COR-L47 (cell line): ENCODE measurements at regions not wholly inside any gene's neighbourhood (a gene's known extent, or its start where the extent isn't known, plus 50 kb on each side); places are given as distances from the start of the nearest gene placed in this dataset.

ENCODE experiments used
- DNase-seq: peaks from one replicate; lab custom pipeline; 2025; lab: John Stamatoyannopoulos, UW

GRCh38 chr10:58970160-58970915, 206.1 kb upstream of the PHYHIPL start:
- no peak for DNase-seq

GRCh38 chr10:58971211-58971610, 205.2 kb upstream of the PHYHIPL start:
- DNase-seq: no peak

- no peak for DNase-seq
Measured at GRCh38 chr10:58971796-58972491, 204.5 kb upstream of the PHYHIPL start.

DNA sequence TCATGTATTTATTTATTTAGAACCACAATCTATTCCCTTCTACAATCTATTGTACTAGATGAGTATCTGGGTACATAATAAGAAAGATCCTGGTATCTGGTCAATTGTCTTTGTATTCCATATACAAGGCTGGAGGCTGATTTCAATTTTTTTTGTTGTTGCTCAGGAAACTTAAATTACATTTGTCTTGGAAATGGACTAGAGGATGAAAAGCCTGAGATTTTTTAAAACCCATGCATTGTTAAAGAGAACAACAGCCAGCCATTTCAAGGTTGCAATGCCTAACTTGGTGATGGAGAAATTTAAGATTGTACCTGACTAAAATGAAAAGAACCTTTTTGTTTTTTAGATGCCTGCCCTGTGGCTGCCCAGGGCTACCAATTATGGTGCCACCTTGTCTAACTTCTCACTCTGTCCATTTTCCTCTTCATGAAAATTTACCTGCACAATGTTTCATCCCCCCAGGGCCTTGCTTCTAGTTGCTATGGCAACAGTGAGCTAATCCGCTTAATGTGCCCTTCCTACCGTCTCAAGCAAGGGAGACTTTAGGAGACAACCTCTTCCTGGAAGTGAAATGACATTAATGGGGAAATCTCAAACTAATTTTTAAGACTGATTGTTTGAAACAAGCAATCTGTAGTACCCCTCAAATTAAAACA, 203.7 kb upstream of the PHYHIPL start:
- peak; percentile 57 for DNase-seq

- no peak for DNase-seq
Measured at GRCh38 chr10:58973235-58973595, 203.2 kb upstream of the PHYHIPL start.

DNA sequence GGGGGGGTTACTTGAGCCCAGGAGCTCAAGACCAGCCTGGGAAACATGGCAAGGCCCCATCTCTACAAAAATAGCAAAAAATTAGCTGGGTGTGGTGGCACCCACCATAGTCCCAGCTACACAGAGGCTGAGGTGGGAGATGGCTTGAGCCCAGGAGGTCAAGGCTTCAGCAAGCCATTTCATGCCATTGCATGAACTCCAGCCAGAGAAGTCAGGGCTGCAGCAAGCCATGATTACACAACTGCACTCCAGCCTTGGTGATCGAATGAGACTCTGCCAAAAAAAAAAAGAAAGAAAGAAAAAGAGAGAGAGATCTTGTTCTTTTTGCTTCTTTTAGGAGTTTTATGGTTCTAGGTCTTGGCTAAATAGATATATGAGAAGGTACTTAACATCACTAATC, 200.2 kb upstream of the PHYHIPL start:
- DNase-seq: no peak

DNA sequence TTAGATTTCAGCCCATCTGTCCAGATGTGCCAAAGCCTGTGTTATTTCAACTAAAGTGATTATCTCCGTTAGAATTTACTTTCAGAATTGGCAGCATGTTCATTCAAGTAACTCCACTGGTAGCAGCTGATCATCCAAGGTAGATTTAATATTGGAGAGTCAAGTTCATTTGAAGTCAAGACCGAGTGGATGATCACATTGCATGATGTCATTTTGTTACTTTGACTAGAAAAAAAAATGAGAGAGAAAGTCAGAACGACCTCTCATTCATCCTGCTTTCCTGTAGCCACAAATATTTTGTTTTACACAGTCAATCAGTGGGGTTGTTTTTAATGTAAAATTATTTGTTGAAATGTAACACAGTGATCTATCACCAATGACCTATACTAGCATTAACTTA, 196.7 kb upstream of the PHYHIPL start:
- DNase-seq: no peak

DNA sequence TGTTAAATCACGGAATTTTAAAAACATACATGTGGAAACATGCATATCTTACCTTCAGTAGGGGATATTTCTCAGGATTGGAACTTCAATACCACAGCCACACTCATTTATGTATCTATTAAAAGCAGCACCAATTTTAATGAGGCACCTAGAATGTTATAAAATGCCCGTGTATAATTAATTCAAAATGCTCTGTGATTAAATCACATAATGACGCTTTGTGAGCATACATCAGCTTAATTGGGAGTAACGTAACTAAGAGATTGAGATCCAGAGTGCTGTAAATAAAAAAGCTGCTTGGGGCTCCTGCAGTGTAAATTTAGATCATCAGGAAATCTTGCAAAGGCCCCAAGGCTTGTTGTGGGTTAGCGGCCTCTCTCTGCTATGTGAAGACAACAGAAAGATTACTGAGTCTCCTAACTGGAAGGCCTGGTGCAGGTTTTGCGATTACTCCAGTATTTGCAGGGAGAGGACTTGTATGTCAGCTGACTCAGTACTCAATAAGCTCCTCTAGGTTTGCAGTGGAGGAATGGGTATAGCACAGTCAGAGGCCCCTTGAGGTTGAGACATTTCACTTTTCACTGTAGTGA, 195.5 kb upstream of the PHYHIPL start:
- peak; percentile 17 for DNase-seq

- DNase-seq: peak; percentile 30
Measured at GRCh38 chr10:58981846-58982245, 194.6 kb upstream of the PHYHIPL start.

DNA sequence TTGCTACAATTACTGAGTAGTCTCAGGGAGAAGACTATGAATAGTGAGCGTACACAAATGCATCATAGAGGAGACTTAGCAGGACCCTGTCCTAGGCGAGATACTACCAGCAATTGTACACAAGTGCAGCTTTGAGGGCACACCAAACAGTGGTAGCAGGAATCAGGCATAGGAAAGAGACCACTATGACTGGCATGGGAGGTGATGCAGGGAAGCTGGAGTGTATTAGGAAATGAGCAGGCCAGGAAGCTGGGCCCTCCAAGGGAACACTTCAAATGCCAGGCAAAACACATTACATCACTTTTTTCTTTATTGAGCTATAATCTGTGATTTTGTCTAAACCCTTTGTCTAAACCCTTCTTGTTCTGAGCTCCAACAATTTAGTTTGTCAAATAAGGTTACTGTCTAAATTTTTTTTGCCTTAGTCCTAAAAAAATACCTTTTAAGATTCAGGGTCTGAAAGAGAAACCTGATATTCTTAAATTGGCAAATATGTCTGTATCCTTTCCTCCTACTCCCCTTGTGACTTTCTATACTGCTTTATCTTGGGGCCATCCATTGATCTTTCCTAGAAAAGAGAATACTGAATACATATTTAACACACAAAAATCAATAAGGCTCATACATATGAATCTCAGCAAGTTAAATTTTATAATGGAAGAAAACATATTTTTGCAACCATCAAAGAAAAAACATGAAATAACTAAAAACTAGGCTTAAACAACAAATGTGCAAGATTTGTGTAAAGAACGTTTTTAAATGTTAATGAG, 193.8 kb upstream of the PHYHIPL start:
- DNase-seq: no peak

DNA sequence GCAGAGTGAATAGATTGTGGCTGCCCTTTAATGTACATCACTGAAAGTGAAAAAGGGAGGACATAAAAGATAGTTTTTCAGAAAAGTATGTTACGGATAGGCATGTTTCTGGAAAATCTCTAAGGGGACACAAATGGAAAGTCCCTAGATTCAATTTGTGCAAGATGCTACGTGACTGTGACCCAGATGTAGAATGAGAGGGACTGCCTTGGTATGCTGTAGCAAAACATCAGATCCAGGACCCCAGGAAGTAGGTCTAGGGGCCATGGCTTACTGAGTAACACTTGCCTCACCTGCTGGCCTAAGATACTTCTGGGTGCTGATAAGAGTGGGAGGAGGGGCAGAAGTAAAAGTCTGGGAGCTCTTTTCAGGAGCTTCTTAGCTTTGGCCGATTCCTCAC, 191.2 kb upstream of the PHYHIPL start:
- DNase-seq: no peak

DNA sequence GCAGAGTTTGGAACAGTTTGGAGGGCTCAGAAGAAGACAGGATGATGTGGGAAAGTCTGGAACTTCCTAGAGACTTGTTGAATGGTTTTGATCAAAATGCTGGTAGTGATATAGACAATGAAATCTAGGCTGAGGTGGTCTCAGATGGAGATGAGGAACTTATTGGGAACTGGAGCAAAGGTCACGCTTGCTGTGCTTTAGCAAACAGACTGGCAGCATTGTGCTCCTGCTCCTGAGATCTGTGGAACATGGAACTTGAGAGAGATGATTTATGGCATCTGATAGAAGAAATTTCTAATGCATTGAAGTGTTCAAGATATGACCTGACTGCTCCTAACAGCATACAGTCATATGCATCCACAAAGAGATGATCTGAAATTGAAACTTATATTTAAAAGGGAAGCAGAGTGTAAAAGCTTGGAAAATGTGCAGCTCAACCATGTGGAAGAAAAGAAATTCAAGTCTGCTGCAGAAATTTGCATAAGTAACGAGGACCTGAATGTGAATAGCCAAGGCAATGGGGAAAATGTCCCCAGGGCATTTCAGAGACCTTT, 186.9 kb upstream of the PHYHIPL start:
- DNase-seq: no peak

DNA sequence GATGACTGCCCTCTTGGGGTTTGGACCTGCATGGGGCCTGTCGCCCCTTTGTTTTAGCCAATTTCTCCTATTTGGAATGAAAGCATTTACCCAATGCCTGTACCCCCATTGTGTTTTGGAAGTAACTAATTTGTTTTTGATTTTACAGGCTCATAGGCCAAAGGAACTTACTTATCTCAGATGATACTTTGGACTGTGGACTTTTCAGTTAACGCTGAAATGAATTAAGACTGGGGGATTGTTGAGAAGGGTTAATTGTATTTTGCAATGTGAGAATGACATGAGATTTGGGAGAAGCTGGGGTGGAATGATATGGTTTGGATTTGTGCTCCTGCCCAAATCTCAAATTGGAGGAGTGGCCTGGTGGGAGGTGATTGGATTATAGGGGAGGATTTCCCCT, 185.8 kb upstream of the PHYHIPL start:
- no peak for DNase-seq

GRCh38 chr10:58991856-58992255, 184.6 kb upstream of the PHYHIPL start:
- no peak for DNase-seq

DNA sequence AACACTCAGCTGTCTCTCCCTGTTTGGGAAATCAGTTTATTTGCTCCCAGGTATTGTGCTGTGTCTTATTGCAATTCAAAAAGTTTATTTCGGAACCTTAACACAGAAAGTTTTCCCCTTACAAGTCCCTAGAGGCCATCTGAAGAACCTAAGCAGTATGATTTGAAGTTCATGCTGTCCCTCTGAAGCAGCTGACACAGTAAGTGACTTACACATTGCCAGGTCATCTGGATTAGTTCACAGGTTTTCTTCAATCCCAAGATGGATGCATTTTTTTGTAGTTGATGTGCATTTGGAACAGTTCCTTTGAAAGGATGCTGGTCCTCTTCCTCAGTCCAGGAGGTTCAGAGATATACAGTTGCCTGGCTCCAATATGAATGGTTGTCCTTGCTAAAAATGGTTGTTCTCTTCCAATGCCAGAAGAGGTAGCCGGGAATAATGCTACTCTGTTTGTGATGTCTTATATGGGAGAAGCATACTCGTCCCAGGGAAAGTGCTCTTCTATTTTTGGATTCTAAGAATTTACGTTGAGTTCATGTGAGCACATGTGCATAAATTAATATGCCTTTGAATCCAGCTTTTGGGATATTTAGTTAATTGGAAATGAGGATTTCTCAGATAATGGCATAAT, 183.5 kb upstream of the PHYHIPL start:
- no peak for DNase-seq

DNA sequence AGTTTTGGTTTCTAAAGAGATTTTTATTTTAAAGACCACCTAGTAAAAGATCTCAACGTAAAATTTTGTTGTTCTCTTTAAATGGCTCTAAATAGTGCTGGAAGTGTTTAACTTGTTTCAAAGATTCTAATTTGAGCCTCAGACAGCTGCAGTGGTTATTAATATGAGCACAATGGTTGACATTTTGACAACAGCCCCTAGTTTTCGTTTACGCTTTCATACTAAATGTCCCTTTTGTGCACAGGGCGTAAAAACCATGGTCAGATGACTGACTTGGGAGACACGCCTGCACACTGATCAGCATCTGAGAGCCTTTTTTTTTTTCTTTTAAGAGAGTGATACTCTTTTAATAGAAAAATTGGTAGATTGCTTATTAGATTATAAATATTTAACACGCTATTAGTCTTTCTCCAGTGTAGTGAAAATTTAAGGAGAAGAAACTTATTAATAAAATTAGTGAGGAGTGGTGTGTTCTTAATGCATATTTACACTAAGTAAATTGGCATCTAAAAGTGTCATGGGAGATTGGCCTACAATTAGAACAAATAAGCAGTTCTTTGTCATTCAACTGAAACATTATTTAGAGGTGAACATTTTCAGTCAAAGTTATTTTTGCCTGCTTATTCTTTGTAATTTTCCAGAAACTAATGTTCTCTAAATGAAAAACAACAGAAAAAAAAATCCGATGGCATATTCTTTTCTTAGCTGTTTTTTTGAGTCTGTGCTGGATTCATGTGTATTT, 182.8 kb upstream of the PHYHIPL start:
- no peak for DNase-seq

DNA sequence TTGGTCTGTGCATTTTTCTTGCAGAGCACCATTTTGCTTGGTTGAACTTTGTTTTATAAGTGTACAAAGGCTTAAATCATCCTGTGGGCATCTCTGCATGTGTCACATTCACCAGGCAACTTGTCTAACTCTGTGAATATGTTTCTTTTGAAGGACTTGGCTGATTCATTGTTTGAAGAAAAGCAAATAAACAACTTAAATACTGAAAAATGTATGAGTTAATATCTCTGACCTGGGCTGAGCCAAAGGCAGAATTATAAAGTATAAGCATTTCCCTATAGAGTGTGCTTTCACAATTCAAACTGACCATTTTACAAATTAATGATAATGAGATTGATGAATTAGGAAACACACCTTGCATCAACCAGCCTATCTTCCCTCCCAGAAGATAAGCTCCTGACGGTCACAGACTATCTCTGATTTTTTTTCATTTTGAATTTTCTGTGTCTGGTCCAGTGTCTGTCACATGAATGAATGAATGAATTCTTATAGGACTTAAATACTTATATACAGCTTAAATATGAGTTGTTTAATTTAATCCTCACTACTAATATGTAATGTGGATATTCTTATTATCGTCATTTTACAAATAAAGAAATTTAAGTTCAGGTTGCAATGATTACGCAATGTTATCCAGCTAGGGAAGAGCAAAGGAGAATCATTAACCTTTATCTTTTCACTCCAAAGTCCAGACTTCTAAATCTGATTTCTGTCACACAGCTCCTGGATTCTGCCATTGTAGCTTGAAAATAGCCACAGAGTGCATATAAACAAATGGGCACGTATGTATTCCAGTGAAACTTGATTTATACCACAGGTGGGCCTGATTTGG, 182.0 kb upstream of the PHYHIPL start:
- no peak for DNase-seq

- no peak for DNase-seq
Measured at GRCh38 chr10:58995058-58995596, 181.3 kb upstream of the PHYHIPL start.

DNA sequence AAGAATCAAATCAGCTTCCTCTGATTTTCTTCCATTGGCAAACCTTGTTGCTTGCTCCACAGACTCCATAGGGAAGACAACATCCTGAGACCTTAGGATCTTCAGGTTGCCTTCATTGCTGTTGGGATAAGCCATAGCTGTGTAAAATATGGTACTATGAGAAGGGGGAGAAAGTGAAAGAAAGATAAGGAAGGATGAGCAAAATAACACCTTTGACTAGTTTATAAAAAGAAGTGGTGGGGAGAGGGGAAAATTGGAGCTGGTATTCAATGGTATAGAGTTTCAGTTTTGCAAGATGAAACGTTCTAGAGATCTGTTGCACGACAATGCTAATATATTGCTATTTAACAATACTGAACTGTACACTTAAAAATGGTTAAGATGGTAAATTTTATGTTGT, 180.4 kb upstream of the PHYHIPL start:
- DNase-seq: no peak
